WTC11 (cell line): ENCODE measurements at regions not wholly inside any gene's neighbourhood (a gene's known extent, or its start where the extent isn't known, plus 50 kb on each side); places are given as distances from the start of the nearest gene placed in this dataset.

Source experiments
- ATAC-seq: fragments of 200-7000 bp; cut with Tn5 transposase; 2 replicates; pipeline ENCODE4 v1.10.0; 2021; ENCODE audit warnings: mild to moderate bottlenecking, moderate library complexity
- CTCF ChIA-PET: fragments of 300-600 bp; sonication (Branson Sonifier 250); formaldehyde crosslinking; loops from one replicate; lab custom pipeline; 2021; ENCODE audit warnings: antibody characterized with exemption; lab: Charles Lee
- POLR2A ChIA-PET: fragments of 350-600 bp; sonication (Branson Sonifier 250); formaldehyde crosslinking; loops from one replicate; lab custom pipeline; 2021; ENCODE audit warnings: antibody characterized with exemption; lab: Charles Lee
- DNase-seq: peaks from one replicate; pipeline ENCODE4 v3.0.0; 2021; ENCODE audit warnings: low spot score
- H3K27ac Mint-ChIP-seq: 2 replicates; pipeline ENCODE4 v1.8.0; 2021; ENCODE audit warnings: mixed read lengths
- H3K27me3 Mint-ChIP-seq: 2 replicates; pipeline ENCODE4 v1.8.0; 2021; ENCODE audit warnings: low read depth, mild to moderate bottlenecking, moderate library complexity, mixed read lengths
- H3K36me3 Mint-ChIP-seq: 2 replicates; pipeline ENCODE4 v1.8.0; 2021; ENCODE audit warnings: mixed read lengths
- H3K4me1 Mint-ChIP-seq: 2 replicates; pipeline ENCODE4 v1.8.0; 2022; ENCODE audit warnings: mixed read lengths
- H3K4me3 Mint-ChIP-seq: 2 replicates; pipeline ENCODE4 v1.8.0; 2021; ENCODE audit warnings: mild to moderate bottlenecking, moderate library complexity, mixed read lengths
- H3K9me3 Mint-ChIP-seq: 2 replicates; pipeline ENCODE4 v1.8.0; 2021; ENCODE audit warnings: mixed read lengths
- ATF1 ChIP-seq: sonication (generic); formaldehyde crosslinking; IDR thresholded peaks from 2 replicates; pipeline ENCODE4 v1.8.1; 2023; ENCODE audit warnings: mild to moderate bottlenecking, moderate library complexity, missing genetic modification reagents
- E2F4 ChIP-seq: sonication (generic); formaldehyde crosslinking; IDR thresholded peaks from 2 replicates; pipeline ENCODE4 v1.8.1; 2022; ENCODE audit warnings: low read depth, mild to moderate bottlenecking, moderate library complexity, missing genetic modification reagents, borderline replicate concordance
- ELF4 ChIP-seq: sonication (generic); formaldehyde crosslinking; IDR thresholded peaks from 2 replicates; pipeline ENCODE4 v1.8.1; 2022; ENCODE audit warnings: low read depth, mild to moderate bottlenecking, moderate library complexity, missing genetic modification reagents
- ERG ChIP-seq: fragments of 250-450 bp; sonication (Bioruptor Pico); IDR thresholded peaks from 2 replicates; pipeline ENCODE4 v1.8.0; 2021; ENCODE audit warnings: mild to moderate bottlenecking
- MAX ChIP-seq: sonication (generic); formaldehyde crosslinking; IDR thresholded peaks from 2 replicates; pipeline ENCODE4 v1.8.0; 2022; ENCODE audit warnings: mild to moderate bottlenecking, missing genetic modification reagents
- NR3C1 ChIP-seq: sonication (generic); formaldehyde crosslinking; conservative IDR thresholded peaks from 2 replicates; pipeline ENCODE4 v1.8.1; 2023; ENCODE audit warnings: low read depth, mild to moderate bottlenecking, missing genetic modification reagents
- PREB ChIP-seq: sonication (generic); formaldehyde crosslinking; IDR thresholded peaks from 2 replicates; pipeline ENCODE4 v1.8.1; 2022; ENCODE audit warnings: mild to moderate bottlenecking, missing genetic modification reagents, moderate library complexity, borderline replicate concordance
- SOX15 ChIP-seq: fragments of 250-450 bp; sonication (Bioruptor Pico); IDR thresholded peaks from 2 replicates; pipeline ENCODE4 v1.9.0; 2021; ENCODE audit warnings: mild to moderate bottlenecking
- SP1 ChIP-seq: sonication (generic); formaldehyde crosslinking; conservative IDR thresholded peaks from 2 replicates; pipeline ENCODE4 v1.8.1; 2022; ENCODE audit warnings: missing genetic modification reagents
- ZMAT4 ChIP-seq: fragments of 250-450 bp; sonication (Bioruptor Pico); IDR thresholded peaks from 2 replicates; pipeline ENCODE4 v1.9.0; 2021; ENCODE audit warnings: mild to moderate bottlenecking
- ZNF121 ChIP-seq: sonication (generic); formaldehyde crosslinking; IDR thresholded peaks from 2 replicates; pipeline ENCODE4 v1.8.0; 2023; ENCODE audit warnings: missing genetic modification reagents
- ZNF396 ChIP-seq: fragments of 250-450 bp; sonication (Bioruptor Pico); IDR thresholded peaks from 2 replicates; pipeline ENCODE4 v1.8.0; 2021; ENCODE audit warnings: mild to moderate bottlenecking, moderate library complexity, borderline replicate concordance
- ZNF425 ChIP-seq: fragments of 250-450 bp; sonication (Bioruptor Pico); conservative IDR thresholded peaks from 2 replicates; pipeline ENCODE4 v1.9.0; 2021; ENCODE audit warnings: mild to moderate bottlenecking
- ZNF532 ChIP-seq: fragments of 250-450 bp; sonication (Bioruptor Pico); IDR thresholded peaks from 2 replicates; pipeline ENCODE4 v1.9.0; 2021; ENCODE audit warnings: mild to moderate bottlenecking, borderline replicate concordance
- ZSCAN18 ChIP-seq: fragments of 250-450 bp; sonication (Bioruptor Pico); IDR thresholded peaks from 2 replicates; pipeline ENCODE4 v2.1.2; 2022; ENCODE audit warnings: mild to moderate bottlenecking, moderate library complexity

GRCh38 chr7:26549281-26549944 is 257.8 kb downstream of the SNX10 start (continued):
- TF ChIP-seq ZNF532 (CRISPR knock-in tag) (no peak), ZNF425 (no peak), ZNF396 (CRISPR knock-in tag) (no peak), MAX (no peak)

GRCh38 chr7:26550492-26550891 is 258.8 kb downstream of the SNX10 start:
- CTCF ChIA-PET = interaction anchor here (0.6 to 2.0 kb wide), 5 partner anchors 117 to 181 kb away, joined by 3 to 8 read pairs (median 5); no protein-coding TSS in a partner anchor
- H3K27ac Mint-ChIP-seq = no peak overlapping the region

GRCh38 chr7:26551740-26552139 is 260.1 kb downstream of the SNX10 start:
- Mint-ChIP-seq H3K27me3 (no peaks in the 10 kb centered on the region), H3K27ac (no peak overlapping the region), H3K4me1 (peaks cover 31% of the 10 kb centered on the region), H3K4me3 (no peak overlapping the region), H3K36me3 (no peaks in the 10 kb centered on the region), H3K9me3 (peaks cover 3% of the 10 kb centered on the region; the same call in 1 of the 2 replicates)
- ChIA-PET CTCF (interaction anchor here (1.6 kb wide), 1 partner anchor 175 kb away, joined by 4 read pairs; no protein-coding TSS in a partner anchor), POLR2A (no interaction called here)
- ATAC-seq (no peak), DNase-seq (no peak)
- no peak for TF ChIP-seq ZSCAN18 (CRISPR knock-in tag)
- no peak for TF ChIP-seq ATF1 (CRISPR knock-in tag)
- no peak for TF ChIP-seq ZNF425
- TF ChIP-seq ERG (CRISPR knock-in tag) = no peak
- no peak for TF ChIP-seq ZNF396 (CRISPR knock-in tag)
- no peak for TF ChIP-seq SOX15
- TF ChIP-seq ZMAT4 = no peak

More at GRCh38 chr7:26550492-26550891, 258.8 kb downstream of the SNX10 start:
- Mint-ChIP-seq H3K4me1 (peaks cover 24% of the 10 kb centered on the region), H3K9me3 (peaks cover 3% of the 10 kb centered on the region; the same call in 1 of the 2 replicates), H3K36me3 (no peaks in the 10 kb centered on the region), H3K27me3 (no peaks in the 10 kb centered on the region)
- no peak for DNase-seq
- POLR2A ChIA-PET = no interaction called here
- TF ChIP-seq E2F4 (CRISPR knock-in tag) (no peak), ELF4 (CRISPR knock-in tag) (no peak), ZNF121 (CRISPR knock-in tag) (no peak), SP1 (CRISPR knock-in tag) (no peak), PREB (CRISPR knock-in tag) (no peak), NR3C1 (CRISPR knock-in tag) (no peak)
- TF ChIP-seq, all 79 proteins: peak for 0
- H3K4me3 Mint-ChIP-seq = no peak overlapping the region
- no peak for ATAC-seq
